Uterus (tissue), 2 donors: ENCODE measurements at regions not wholly inside any gene's neighbourhood (a gene's known extent, or its start where the extent isn't known, plus 50 kb on each side); places are given as distances from the start of the nearest gene placed in this dataset.

Source experiments
- POLR2A ChIP-seq, 2 donors: fragments of 450-650 bp; IDR thresholded peaks; one replicate each; pipeline ENCODE4 v1.6.1; 2016; ENCODE audit warnings: antibody characterized with exemption in 2 of 2, mild to moderate bottlenecking in 1 of 2, moderate library complexity in 1 of 2
- TF ChIP-seq, protein P1 (sequence below), 4 experiments: fragments of 200-600 bp in 2 of 4; fragments of 450-650 bp in 2 of 4; sonication (generic) in 2 of 4; IDR thresholded peaks; one replicate each; pipeline ENCODE4 v1.5.1; 2016 to 2019; ENCODE audit warnings: antibody characterized with exemption in 4 of 4, mild to moderate bottlenecking in 2 of 4, moderate library complexity in 1 of 4

DNA sequence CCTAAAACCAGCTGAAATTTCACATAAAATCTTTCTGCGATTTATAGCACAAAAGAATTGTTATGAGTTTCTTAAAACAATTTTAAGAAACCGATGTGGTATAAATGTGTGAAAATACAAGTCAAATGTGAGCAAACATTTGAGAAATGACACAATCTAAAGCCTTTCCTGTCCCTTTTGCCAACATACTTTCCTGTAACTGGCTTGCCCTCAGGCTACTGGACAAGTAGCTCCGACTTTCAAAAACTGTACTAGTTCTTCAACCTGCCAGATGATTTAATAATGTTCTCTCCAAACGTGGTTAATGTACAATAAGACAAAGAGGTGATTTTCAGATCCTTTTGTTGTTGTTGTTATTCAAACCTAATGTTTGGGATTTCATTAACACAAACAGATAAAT, 105.9 kb upstream of the ARHGEF26 start:
- TF ChIP-seq, protein P1, sequence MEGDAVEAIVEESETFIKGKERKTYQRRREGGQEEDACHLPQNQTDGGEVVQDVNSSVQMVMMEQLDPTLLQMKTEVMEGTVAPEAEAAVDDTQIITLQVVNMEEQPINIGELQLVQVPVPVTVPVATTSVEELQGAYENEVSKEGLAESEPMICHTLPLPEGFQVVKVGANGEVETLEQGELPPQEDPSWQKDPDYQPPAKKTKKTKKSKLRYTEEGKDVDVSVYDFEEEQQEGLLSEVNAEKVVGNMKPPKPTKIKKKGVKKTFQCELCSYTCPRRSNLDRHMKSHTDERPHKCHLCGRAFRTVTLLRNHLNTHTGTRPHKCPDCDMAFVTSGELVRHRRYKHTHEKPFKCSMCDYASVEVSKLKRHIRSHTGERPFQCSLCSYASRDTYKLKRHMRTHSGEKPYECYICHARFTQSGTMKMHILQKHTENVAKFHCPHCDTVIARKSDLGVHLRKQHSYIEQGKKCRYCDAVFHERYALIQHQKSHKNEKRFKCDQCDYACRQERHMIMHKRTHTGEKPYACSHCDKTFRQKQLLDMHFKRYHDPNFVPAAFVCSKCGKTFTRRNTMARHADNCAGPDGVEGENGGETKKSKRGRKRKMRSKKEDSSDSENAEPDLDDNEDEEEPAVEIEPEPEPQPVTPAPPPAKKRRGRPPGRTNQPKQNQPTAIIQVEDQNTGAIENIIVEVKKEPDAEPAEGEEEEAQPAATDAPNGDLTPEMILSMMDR (IDR thresholded peaks at IDR 0.05) = no peak
- no peak for TF ChIP-seq POLR2A (IDR thresholded peaks at IDR 0.05)
